Trophoblast cell (in vitro differentiated cells and primary cell): ENCODE measurements at regions not wholly inside any gene's neighbourhood (a gene's known extent, or its start where the extent isn't known, plus 50 kb on each side); places are given as distances from the start of the nearest gene placed in this dataset.

Source experiments
- DNase-seq, 2 donors: peaks; one replicate each; pipeline ENCODE4 v3.0.0-alpha.2; 2016
- H2AFZ ChIP-seq: 2 replicates; pipeline ENCODE4 v1.6.1; 2013; ENCODE audit warnings: low read length, moderate library complexity, mild to moderate bottlenecking; ENCODE audit not compliant: insufficient read depth, poor library complexity
- H2AK5ac ChIP-seq: 2 replicates; pipeline ENCODE4 v1.6.1; 2013; ENCODE audit warnings: mild to moderate bottlenecking, low read length
- H2BK120ac ChIP-seq: 2 replicates; pipeline ENCODE4 v1.6.1; 2013; ENCODE audit warnings: low read length, mild to moderate bottlenecking, moderate library complexity; ENCODE audit not compliant: insufficient read depth, poor library complexity
- H2BK12ac ChIP-seq: 2 replicates; pipeline ENCODE4 v1.6.1; 2013; ENCODE audit warnings: mild to moderate bottlenecking, low read length, moderate library complexity
- H2BK5ac ChIP-seq: 2 replicates; pipeline ENCODE4 v1.6.1; 2013; ENCODE audit warnings: low read length, low read depth, moderate library complexity, mild to moderate bottlenecking; ENCODE audit not compliant: poor library complexity
- H3K14ac ChIP-seq: 2 replicates; pipeline ENCODE4 v1.6.1; 2013; ENCODE audit warnings: mild to moderate bottlenecking, low read length
- H3K18ac ChIP-seq: 2 replicates; pipeline ENCODE4 v1.6.1; 2013; ENCODE audit warnings: mild to moderate bottlenecking, low read length
- H3K23ac ChIP-seq: 2 replicates; pipeline ENCODE4 v1.6.1; 2013; ENCODE audit warnings: low read length
- H3K27ac ChIP-seq: 2 replicates; pipeline ENCODE4 v1.5.1; 2013; ENCODE audit warnings: low read depth, mild to moderate bottlenecking, inconsistent platforms, low read length, moderate library complexity
- H3K27me3 ChIP-seq: 2 replicates; pipeline ENCODE4 v1.6.1; 2013; ENCODE audit warnings: inconsistent platforms, mild to moderate bottlenecking, low read length, moderate library complexity; ENCODE audit not compliant: insufficient read depth
- H3K36me3 ChIP-seq, 2 experiments: 1 replicate in 1 of 2; 2 replicates in 1 of 2; pipeline ENCODE4 v1.6.1; 2013; ENCODE audit warnings: low read length in 2 of 2, mild to moderate bottlenecking in 2 of 2, moderate library complexity in 1 of 2; ENCODE audit not compliant: insufficient read depth in 2 of 2, control insufficient read depth in 1 of 2
- H3K4ac ChIP-seq: 2 replicates; pipeline ENCODE4 v1.6.1; 2013; ENCODE audit warnings: low read depth, mild to moderate bottlenecking, low read length, moderate library complexity
- H3K4me1 ChIP-seq, 2 experiments: 1 replicate in 1 of 2; 2 replicates in 1 of 2; pipeline ENCODE4 v1.6.1; 2013; ENCODE audit warnings: low read length in 2 of 2, mild to moderate bottlenecking in 2 of 2, moderate library complexity in 1 of 2; ENCODE audit not compliant: insufficient read depth in 2 of 2, control insufficient read depth in 1 of 2
- H3K4me2 ChIP-seq: 2 replicates; pipeline ENCODE4 v1.6.1; 2013; ENCODE audit warnings: inconsistent platforms, mild to moderate bottlenecking, low read length, moderate library complexity
- H3K4me3 ChIP-seq: 2 replicates; pipeline ENCODE4 v1.5.1; 2013; ENCODE audit warnings: mild to moderate bottlenecking, low read depth, low read length, inconsistent platforms
- H3K79me1 ChIP-seq: one replicate; pipeline ENCODE4 v1.6.1; 2013; ENCODE audit warnings: low read length
- H3K79me2 ChIP-seq: 2 replicates; pipeline ENCODE4 v1.6.1; 2013; ENCODE audit warnings: low read length, mild to moderate bottlenecking; ENCODE audit not compliant: control insufficient read depth, insufficient read depth, poor library complexity
- H3K9ac ChIP-seq: 2 replicates; pipeline ENCODE4 v1.6.1; 2013; ENCODE audit warnings: mild to moderate bottlenecking, low read length
- H3K9me3 ChIP-seq: 2 replicates; pipeline ENCODE4 v1.6.1; 2013; ENCODE audit warnings: low read depth, mild to moderate bottlenecking, control low read depth, inconsistent platforms, low read length; ENCODE audit not compliant: insufficient read depth
- H4K12ac ChIP-seq: 2 replicates; pipeline ENCODE4 v1.6.1; 2013; ENCODE audit warnings: low read depth, mild to moderate bottlenecking, low read length, moderate library complexity
- H4K8ac ChIP-seq: 2 replicates; pipeline ENCODE4 v1.6.1; 2013; ENCODE audit warnings: low read depth, mild to moderate bottlenecking, low read length, moderate library complexity
- H4K91ac ChIP-seq: one replicate; pipeline ENCODE4 v1.6.1; 2013; ENCODE audit warnings: low read depth, mild to moderate bottlenecking, low read length, moderate library complexity
- WGBS: extraction: QIAGEN DNeasy Blood & Tissue Kit; methylation state at CpG from one replicate; pipeline ENCODE4 v1.1.7; 2013; ENCODE audit warnings: missing lambda C conversion rate; ENCODE audit not compliant: insufficient read length, insufficient coverage; ENCODE audit errors: extremely low coverage; 5-methylcytosine and 5-hydroxymethylcytosine counted together

DNA sequence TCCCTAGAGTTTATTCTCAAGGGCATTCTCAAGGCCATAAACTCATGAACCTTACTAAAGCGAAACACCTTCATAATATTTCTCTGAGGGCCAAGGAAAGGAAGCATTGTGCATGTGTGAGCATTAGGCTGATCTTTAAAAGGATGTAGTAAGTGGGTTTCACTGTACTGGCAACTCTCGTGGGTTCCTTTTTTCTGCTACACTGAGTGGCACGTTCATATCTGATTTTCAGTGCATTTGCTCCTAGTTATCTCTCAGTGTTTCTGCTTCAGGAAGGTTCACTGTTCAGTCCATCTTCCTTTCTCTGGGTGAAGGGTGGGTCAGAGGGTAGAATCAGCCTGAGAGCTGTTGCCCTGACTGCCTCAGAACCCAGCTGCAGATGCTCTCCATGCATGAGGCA lies 192.8 kb upstream of the ADGRL2 start:
- Histone ChIP-seq H2BK12ac (no peak overlapping the region), H2BK120ac (no peak overlapping the region), H3K79me1 (peaks cover 2% of the 10 kb centered on the region), H3K4me2 (no peak overlapping the region), H2BK5ac (no peak overlapping the region), H3K4me1 (peaks cover 0 to 3% of the 10 kb centered on the region in 2 experiments), H2AK5ac (no peak overlapping the region), H3K14ac (no peak overlapping the region), H4K12ac (no peak overlapping the region), H3K4me3 (no peak overlapping the region), H3K79me2 (no peaks in the 10 kb centered on the region), H3K9me3 (no peaks in the 10 kb centered on the region), H3K23ac (no peak overlapping the region), H3K18ac (no peak overlapping the region), H4K91ac (no peak overlapping the region), H3K27ac (no peak overlapping the region), H3K9ac (no peak overlapping the region), H4K8ac (no peak overlapping the region), H3K4ac (no peak overlapping the region), H3K36me3 (no peaks in the 10 kb centered on the region), H2AFZ (no peak overlapping the region), H3K27me3 (no peaks in the 10 kb centered on the region)
- no peak for DNase-seq
- WGBS = no CpG with 5 or more reads among the region's 3 CpGs

DNA sequence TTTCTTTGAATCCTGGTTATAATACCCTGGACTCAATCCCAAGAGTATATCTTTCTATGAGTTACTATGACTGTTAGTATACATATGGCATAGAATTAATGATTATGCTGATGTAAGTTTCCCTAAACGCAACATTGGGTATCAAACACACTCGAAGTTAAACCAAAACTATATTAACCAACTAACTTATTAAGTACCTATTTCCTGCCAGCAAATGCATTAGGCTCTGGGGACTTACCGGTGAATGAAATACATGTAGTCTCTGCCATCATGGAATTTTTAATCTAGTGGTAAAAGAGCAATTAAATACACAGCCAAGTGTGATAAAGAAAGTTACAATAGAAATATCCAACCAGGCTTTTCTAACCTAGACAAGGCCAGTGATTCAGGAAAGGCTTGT lies 193.6 kb upstream of the ADGRL2 start:
- no peak overlapping the region for H3K18ac ChIP-seq
- WGBS = no CpG with 5 or more reads among the region's 3 CpGs

DNA sequence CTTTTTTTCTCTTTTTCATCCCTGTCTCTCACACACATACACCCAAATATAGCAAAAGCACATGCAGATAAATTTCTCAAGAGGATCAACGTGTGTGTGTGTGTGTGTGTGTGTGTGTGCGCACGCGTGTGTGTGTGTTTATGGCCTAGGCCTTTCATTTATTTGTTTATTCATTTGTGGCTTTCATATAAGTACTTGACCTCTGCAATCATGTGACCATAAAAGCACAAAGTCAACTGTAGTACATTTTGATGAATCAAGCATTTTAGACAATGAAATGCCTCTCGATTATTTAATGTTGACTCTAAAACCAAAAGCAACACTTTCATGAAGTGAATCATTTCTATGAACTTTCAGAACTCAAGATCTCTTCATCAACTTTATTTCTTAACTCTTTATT lies 194.1 kb upstream of the ADGRL2 start:
- H3K36me3 ChIP-seq = no peaks in the 10 kb centered on the region
- no peaks in the 10 kb centered on the region for H3K9me3 ChIP-seq
- no peaks in the 10 kb centered on the region for H3K79me2 ChIP-seq
- no peak overlapping the region for H3K9ac ChIP-seq
- peaks cover 0 to 3% of the 10 kb centered on the region in 2 experiments for H3K4me1 ChIP-seq
- no peak for DNase-seq
- H2BK12ac ChIP-seq = no peak overlapping the region
- no peak overlapping the region for H3K4me2 ChIP-seq
- H4K91ac ChIP-seq = no peak overlapping the region
- H3K18ac ChIP-seq = no peak overlapping the region
- no peak overlapping the region for H3K4ac ChIP-seq
- H2AK5ac ChIP-seq = no peak overlapping the region
- H2AFZ ChIP-seq = no peak overlapping the region
- no CpG with 5 or more reads among the region's 5 CpGs for WGBS
- no peak overlapping the region for H2BK120ac ChIP-seq
- H3K23ac ChIP-seq = no peak overlapping the region
- no peaks in the 10 kb centered on the region for H3K27me3 ChIP-seq
- H3K14ac ChIP-seq = no peak overlapping the region
- H3K4me3 ChIP-seq = no peak overlapping the region
- H4K8ac ChIP-seq = no peak overlapping the region
- H2BK5ac ChIP-seq = no peak overlapping the region
- peaks cover 2% of the 10 kb centered on the region for H3K79me1 ChIP-seq
- H3K27ac ChIP-seq = no peak overlapping the region
- H4K12ac ChIP-seq = no peak overlapping the region

More for the DNA sequence above, 193.6 kb upstream of the ADGRL2 start:
- Histone ChIP-seq H3K23ac (no peak overlapping the region), H3K9me3 (no peaks in the 10 kb centered on the region), H3K79me1 (peaks cover 2% of the 10 kb centered on the region), H3K4me2 (no peak overlapping the region), H4K91ac (no peak overlapping the region), H2BK120ac (no peak overlapping the region), H3K79me2 (no peaks in the 10 kb centered on the region), H4K8ac (no peak overlapping the region), H3K4me1 (peaks cover 0 to 3% of the 10 kb centered on the region in 2 experiments), H2AFZ (no peak overlapping the region), H2BK5ac (no peak overlapping the region), H3K4ac (no peak overlapping the region), H3K36me3 (no peaks in the 10 kb centered on the region), H2AK5ac (no peak overlapping the region), H4K12ac (no peak overlapping the region), H3K27ac (no peak overlapping the region), H3K14ac (no peak overlapping the region), H3K9ac (no peak overlapping the region), H3K27me3 (no peaks in the 10 kb centered on the region), H3K4me3 (no peak overlapping the region), H2BK12ac (no peak overlapping the region)
- no peak for DNase-seq

DNA sequence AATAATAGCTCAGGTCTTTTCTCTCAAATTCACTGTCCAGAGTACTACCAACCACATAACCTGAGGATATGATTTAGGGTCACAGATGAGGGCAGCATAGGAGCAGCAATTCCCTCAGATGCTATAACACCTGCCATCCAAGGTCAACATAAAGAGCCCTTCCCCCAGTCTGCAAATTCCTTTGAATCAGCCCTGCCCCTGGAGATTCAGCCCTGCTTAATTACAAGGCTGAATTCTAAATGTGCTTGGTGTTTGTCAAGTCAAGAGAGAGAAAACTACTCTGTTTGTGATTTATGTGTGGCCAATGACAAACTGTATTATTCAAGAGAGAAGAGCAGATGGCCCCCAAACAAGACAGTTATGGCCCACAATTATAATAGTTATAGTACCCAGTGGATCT lies 195.7 kb upstream of the ADGRL2 start:
- Histone ChIP-seq H4K12ac (no peak overlapping the region), H2AK5ac (no peak overlapping the region), H2BK12ac (no peak overlapping the region), H3K79me2 (no peaks in the 10 kb centered on the region), H4K91ac (no peak overlapping the region), H3K4ac (no peak overlapping the region), H3K27ac (no peak overlapping the region), H3K79me1 (peaks cover 4% of the 10 kb centered on the region), H2AFZ (no peak overlapping the region), H3K23ac (no peak overlapping the region), H3K18ac (no peak overlapping the region), H3K9me3 (no peaks in the 10 kb centered on the region), H3K4me1 (peaks cover 2 to 3% of the 10 kb centered on the region in 2 experiments), H3K9ac (no peak overlapping the region), H3K14ac (no peak overlapping the region), H3K4me3 (no peak overlapping the region), H4K8ac (no peak overlapping the region), H3K27me3 (no peaks in the 10 kb centered on the region), H3K36me3 (no peaks in the 10 kb centered on the region), H2BK120ac (no peak overlapping the region), H2BK5ac (no peak overlapping the region), H3K4me2 (no peak overlapping the region)
- DNase-seq = no peak
